ENCODE measurements at regions not wholly inside any gene's neighbourhood (a gene's known extent, or its start where the extent isn't known, plus 50 kb on each side); places are given as distances from the start of the nearest gene placed in this dataset.
A peak's percentile ranks its signal among the peaks of the same experiment; 100 is the strongest.

DNA sequence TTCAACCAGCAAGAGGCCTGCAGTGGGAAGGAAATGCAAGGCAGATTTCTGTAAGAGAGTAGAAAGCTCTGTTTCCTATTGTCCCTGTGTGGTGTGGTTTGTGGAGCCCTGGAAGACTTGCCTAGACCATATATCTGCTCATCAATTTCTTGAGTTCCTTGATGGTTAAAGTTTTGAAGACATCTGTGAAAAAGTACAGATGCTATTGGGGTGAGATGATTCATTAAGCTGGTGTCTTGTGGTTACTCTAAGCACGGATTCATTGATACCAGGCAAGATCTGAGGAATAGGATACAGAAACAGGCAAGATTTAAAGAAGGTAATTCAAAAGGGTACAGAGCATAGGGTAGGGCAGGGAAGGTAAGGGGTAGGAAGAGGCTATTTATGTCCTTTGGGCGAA, 275.8 kb upstream of the SESN3 start:
- Mint-ChIP-seq H3K27me3 (ENCODE audit: low read depth) (no peaks in the 10 kb centered on the region), H3K27ac (ENCODE audit: unreplicated experiment) (no peak overlapping the region), H3K36me3 (ENCODE audit: low read depth) (peaks cover 2% of the 10 kb centered on the region), H3K9me3 (ENCODE audit: low read depth) (peaks cover 7% of the 10 kb centered on the region), H3K4me3 (ENCODE audit: unreplicated experiment) (no peak overlapping the region), H3K4me1 (ENCODE audit: low read depth) (peaks cover 33% of the 10 kb centered on the region)
- no peak for DNase-seq (ENCODE audit: low spot score)
- TF ChIP-seq, protein P1, sequence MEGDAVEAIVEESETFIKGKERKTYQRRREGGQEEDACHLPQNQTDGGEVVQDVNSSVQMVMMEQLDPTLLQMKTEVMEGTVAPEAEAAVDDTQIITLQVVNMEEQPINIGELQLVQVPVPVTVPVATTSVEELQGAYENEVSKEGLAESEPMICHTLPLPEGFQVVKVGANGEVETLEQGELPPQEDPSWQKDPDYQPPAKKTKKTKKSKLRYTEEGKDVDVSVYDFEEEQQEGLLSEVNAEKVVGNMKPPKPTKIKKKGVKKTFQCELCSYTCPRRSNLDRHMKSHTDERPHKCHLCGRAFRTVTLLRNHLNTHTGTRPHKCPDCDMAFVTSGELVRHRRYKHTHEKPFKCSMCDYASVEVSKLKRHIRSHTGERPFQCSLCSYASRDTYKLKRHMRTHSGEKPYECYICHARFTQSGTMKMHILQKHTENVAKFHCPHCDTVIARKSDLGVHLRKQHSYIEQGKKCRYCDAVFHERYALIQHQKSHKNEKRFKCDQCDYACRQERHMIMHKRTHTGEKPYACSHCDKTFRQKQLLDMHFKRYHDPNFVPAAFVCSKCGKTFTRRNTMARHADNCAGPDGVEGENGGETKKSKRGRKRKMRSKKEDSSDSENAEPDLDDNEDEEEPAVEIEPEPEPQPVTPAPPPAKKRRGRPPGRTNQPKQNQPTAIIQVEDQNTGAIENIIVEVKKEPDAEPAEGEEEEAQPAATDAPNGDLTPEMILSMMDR (IDR thresholded peaks at IDR 0.05) = no peak

GRCh38 chr11:95505927-95506426, 275.0 kb upstream of the SESN3 start:
- Mint-ChIP-seq H3K36me3 (ENCODE audit: low read depth) (no peaks in the 10 kb centered on the region), H3K4me3 (ENCODE audit: unreplicated experiment) (no peak overlapping the region), H3K27ac (ENCODE audit: unreplicated experiment) (no peak overlapping the region), H3K9me3 (ENCODE audit: low read depth) (peaks cover 4% of the 10 kb centered on the region), H3K4me1 (ENCODE audit: low read depth) (peaks cover 33% of the 10 kb centered on the region), H3K27me3 (ENCODE audit: low read depth) (no peaks in the 10 kb centered on the region)
- TF ChIP-seq, protein P1 (IDR thresholded peaks at IDR 0.05) = no peak
- DNase-seq (ENCODE audit: low spot score) = no peak

GRCh38 chr11:95503047-95503446, 272.0 kb upstream of the SESN3 start:
- no peak for DNase-seq (ENCODE audit: low spot score)
- H3K27me3 Mint-ChIP-seq (ENCODE audit: low read depth) = no peaks in the 10 kb centered on the region
- H3K4me3 Mint-ChIP-seq (ENCODE audit: unreplicated experiment) = no peak overlapping the region
- H3K27ac Mint-ChIP-seq (ENCODE audit: unreplicated experiment) = peak overlapping the region; percentile 29
- TF ChIP-seq, protein P1 (IDR thresholded peaks at IDR 0.05) = no peak
- no peaks in the 10 kb centered on the region for H3K36me3 Mint-ChIP-seq (ENCODE audit: low read depth)
- peaks cover 33% of the 10 kb centered on the region for H3K4me1 Mint-ChIP-seq (ENCODE audit: low read depth)
- peaks cover 4% of the 10 kb centered on the region for H3K9me3 Mint-ChIP-seq (ENCODE audit: low read depth)

DNA sequence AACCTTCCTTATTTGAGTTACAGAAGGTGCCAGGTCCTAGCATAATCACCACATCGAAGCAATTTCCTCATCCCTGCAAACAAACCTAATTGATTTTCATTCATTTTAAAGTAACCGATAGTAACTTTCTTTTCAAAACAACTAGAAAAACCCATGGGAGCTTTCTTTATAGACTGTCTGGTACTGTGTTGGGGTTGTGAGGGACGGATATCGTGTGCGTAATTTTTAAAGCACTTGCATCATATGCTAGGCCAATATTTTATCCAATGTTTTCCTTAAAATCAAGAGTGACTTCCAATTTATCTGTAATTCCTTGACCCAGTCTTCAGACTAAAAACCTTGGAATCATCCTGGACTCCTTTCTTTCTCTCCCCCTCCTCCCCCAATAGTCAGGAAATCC, 271.5 kb upstream of the SESN3 start:
- no peaks in the 10 kb centered on the region for H3K27me3 Mint-ChIP-seq (ENCODE audit: low read depth)
- peaks cover 30% of the 10 kb centered on the region for H3K4me1 Mint-ChIP-seq (ENCODE audit: low read depth)
- H3K4me3 Mint-ChIP-seq (ENCODE audit: unreplicated experiment) = no peak overlapping the region
- no peaks in the 10 kb centered on the region for H3K36me3 Mint-ChIP-seq (ENCODE audit: low read depth)
- peak overlapping the region; percentile 29 for H3K27ac Mint-ChIP-seq (ENCODE audit: unreplicated experiment)
- H3K9me3 Mint-ChIP-seq (ENCODE audit: low read depth) = peaks cover 4% of the 10 kb centered on the region
- no peak for DNase-seq (ENCODE audit: low spot score)
- TF ChIP-seq, protein P1 (IDR thresholded peaks at IDR 0.05) = no peak

- TF ChIP-seq, protein P1 (IDR thresholded peaks at IDR 0.05) = no peak
- Mint-ChIP-seq H3K36me3 (ENCODE audit: low read depth) (no peaks in the 10 kb centered on the region), H3K4me3 (ENCODE audit: unreplicated experiment) (no peak overlapping the region), H3K27me3 (ENCODE audit: low read depth) (no peaks in the 10 kb centered on the region), H3K27ac (ENCODE audit: unreplicated experiment) (no peak overlapping the region), H3K4me1 (ENCODE audit: low read depth) (peaks cover 34% of the 10 kb centered on the region), H3K9me3 (ENCODE audit: low read depth) (peaks cover 2% of the 10 kb centered on the region)
- no peak for DNase-seq (ENCODE audit: low spot score)
Observed at GRCh38 chr11:95501761-95502266, 270.8 kb upstream of the SESN3 start.

All from chondrocyte (in vitro differentiated cells).